IPS DF 6.9 (cell line): ENCODE measurements at regions not wholly inside any gene's neighbourhood (a gene's known extent, or its start where the extent isn't known, plus 50 kb on each side); places are given as distances from the start of the nearest gene placed in this dataset.
"Not testable (repeated sequence)": the region's sequence is repeated elsewhere in the genome, so short reads cannot be mapped to it uniquely, and the experiment has no call there.

Experiments used
- DNase-seq: peaks from one replicate; pipeline ENCODE4 v3.0.0-alpha.2; 2013; ENCODE audit warnings: low read depth, low spot score
- H3K27ac ChIP-seq: one replicate; pipeline ENCODE4 v1.5.1; 2013; ENCODE audit warnings: low read length, control low read depth
- H3K27me3 ChIP-seq: 2 replicates; pipeline ENCODE4 v1.6.1; 2013; ENCODE audit warnings: mild to moderate bottlenecking, low read length; ENCODE audit not compliant: control insufficient read depth, insufficient read depth
- H3K36me3 ChIP-seq: 2 replicates; pipeline ENCODE4 v1.6.1; 2013; ENCODE audit warnings: low read length; ENCODE audit not compliant: control insufficient read depth, insufficient read depth
- H3K4me1 ChIP-seq: 2 replicates; pipeline ENCODE4 v1.6.1; 2013; ENCODE audit warnings: low read length; ENCODE audit not compliant: control insufficient read depth, insufficient read depth
- H3K4me3 ChIP-seq: 2 replicates; pipeline ENCODE4 v1.5.1; 2013; ENCODE audit warnings: mild to moderate bottlenecking, low read length
- H3K9me3 ChIP-seq: 2 replicates; pipeline ENCODE4 v1.6.1; 2013; ENCODE audit warnings: low read length, inconsistent platforms; ENCODE audit not compliant: control insufficient read depth, insufficient read depth
- WGBS: extraction: QIAGEN DNeasy Blood & Tissue Kit; methylation state at CpG from one replicate; pipeline ENCODE4 v1.1.7; 2013; ENCODE audit warnings: mixed read lengths, missing lambda C conversion rate; ENCODE audit not compliant: insufficient read length, insufficient coverage; 5-methylcytosine and 5-hydroxymethylcytosine counted together

DNA sequence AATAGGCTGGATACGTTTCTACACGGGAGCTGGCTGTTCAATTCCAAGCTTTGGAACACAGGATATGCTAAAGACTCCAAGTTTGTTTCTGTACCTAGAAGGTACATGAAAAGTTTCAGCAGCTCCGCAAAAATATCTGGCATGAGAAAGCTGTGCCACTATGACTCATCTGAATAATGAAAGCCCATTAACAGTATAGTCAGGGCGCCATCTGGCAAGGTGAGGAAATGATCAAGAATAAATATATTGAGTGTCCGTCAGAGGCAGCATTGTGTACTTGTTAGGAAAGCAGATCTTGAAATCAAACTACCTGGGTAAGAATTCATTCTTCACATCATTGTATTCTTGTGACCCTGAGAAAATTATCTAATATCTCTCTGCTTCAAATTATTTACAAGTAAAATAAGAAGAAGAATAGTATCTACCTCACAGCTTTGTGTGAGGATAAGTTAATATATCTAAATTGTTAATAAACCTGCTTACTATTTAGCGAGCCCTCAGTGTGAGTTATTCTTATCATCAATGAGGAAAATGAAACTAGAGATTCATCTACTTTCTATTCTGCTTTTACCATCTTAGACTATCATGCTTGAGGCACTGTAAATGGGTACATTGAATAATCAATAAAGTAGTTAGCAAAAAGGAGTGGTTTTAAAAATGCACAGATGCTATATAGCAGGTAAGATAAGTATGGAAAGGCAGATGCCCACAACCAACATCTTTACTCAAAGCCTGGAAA is 53.5 kb downstream of the FSCB start:
- Histone ChIP-seq H3K4me1 (no peaks in the 10 kb centered on the region; the same call in 1 of the 2 replicates), H3K9me3 (no peaks in the 10 kb centered on the region), H3K27ac (no peak overlapping the region), H3K36me3 (no peaks in the 10 kb centered on the region), H3K4me3 (no peak overlapping the region), H3K27me3 (no peaks in the 10 kb centered on the region)
- WGBS = no CpG with 5 or more reads among the region's 6 CpGs
- DNase-seq = no peak

DNA sequence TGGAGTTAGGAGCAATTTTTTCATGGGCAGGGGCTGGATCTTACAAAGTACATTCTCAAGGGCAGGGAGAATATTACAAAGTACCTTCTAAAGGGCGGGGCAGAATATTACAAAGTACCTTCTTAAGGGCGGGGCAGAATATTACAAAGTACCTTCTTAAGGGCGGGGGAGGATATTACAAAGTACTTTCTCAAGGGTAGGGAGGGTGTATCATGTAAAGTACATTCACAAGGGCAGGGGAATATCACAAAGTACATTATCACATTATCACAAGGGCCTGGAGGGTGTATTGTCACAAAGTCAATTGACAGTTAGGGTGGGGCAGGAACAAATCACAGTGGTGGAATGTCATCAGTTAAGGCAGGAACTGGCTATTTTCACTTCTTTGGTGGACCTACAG is 56.9 kb downstream of the FSCB start:
- not testable (repeated sequence) for H3K4me1 ChIP-seq, H3K4me3 ChIP-seq
- WGBS = no CpG with 5 or more reads among the region's 3 CpGs

DNA sequence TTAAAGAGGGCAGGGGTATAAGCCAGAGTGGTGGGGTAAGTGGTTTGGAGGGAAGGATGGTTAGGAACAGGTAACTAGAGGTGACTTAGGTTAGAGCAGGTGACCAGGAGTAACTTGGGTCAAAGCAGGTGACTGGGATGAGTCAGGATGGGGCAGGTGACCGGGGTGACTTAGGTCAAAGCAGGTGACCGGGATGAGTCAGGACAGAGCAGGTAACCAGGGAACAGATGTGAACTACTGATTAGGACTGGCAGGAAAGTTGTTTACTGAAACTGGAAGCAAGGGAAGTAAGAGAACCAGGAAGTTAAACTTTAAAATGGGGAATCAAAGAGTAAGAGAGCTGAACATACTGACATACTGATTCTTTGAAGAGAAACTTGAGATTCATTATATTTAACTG is 57.4 kb downstream of the FSCB start:
- Histone ChIP-seq H3K9me3 (no peaks in the 10 kb centered on the region), H3K4me1 (no peaks in the 10 kb centered on the region), H3K27ac (no peak overlapping the region), H3K27me3 (no peaks in the 10 kb centered on the region), H3K36me3 (no peaks in the 10 kb centered on the region), H3K4me3 (no peak overlapping the region)
- no peak for DNase-seq
- WGBS = no CpG with 5 or more reads among the region's 2 CpGs

More for the DNA sequence above, 56.9 kb downstream of the FSCB start:
- H3K36me3 ChIP-seq, DNase-seq, H3K9me3 ChIP-seq, H3K27ac ChIP-seq, H3K27me3 ChIP-seq: not testable (repeated sequence)

DNA sequence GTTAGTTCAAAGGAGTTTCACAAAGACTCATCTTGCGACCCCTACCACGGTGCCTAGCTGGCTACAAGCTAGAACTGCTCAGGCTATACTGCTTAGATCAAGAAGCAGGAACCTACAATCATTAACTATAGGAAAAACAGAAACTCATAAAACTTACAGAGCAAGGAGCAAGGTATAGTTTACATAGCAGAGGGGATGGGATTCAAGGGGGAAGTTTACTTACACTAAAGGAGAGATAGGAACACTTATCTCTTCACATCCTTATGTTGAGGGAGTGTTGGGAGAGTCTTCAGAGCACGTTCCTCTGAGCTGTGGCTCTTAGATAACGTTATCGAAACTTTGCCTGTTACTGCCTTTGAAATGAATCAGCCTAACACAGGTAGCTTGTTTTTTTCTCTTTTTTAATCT is 58.1 kb downstream of the FSCB start:
- Histone ChIP-seq H3K27ac (no peak overlapping the region), H3K4me3 (no peak overlapping the region), H3K4me1 (no peaks in the 10 kb centered on the region), H3K36me3 (no peaks in the 10 kb centered on the region), H3K27me3 (no peaks in the 10 kb centered on the region), H3K9me3 (no peaks in the 10 kb centered on the region)
- WGBS = no CpG with 5 or more reads among the region's 5 CpGs
- no peak for DNase-seq

DNA sequence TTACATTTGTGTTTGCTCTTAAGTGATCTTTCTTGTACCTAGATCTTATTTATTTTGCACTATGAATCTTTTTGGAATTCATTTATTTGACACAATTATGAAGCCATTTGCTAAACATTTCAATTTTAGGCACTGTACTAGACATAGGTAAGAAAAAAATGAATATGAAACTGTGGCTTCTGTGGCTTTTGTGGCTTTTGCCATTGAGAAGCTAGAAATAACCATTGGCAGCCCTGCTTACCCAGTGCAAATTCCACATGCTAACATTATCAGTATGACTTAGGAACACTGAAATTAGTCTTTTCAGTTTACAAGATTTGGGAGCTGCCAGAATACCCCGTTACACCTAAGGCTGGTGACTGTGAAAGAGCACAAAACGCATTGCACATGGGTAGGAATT is 60.1 kb downstream of the FSCB start:
- H3K9me3 ChIP-seq = no peaks in the 10 kb centered on the region
- WGBS = no CpG with 5 or more reads among the region's 2 CpGs
- H3K4me3 ChIP-seq = no peak overlapping the region
- H3K27ac ChIP-seq = no peak overlapping the region
- no peak for DNase-seq
- no peaks in the 10 kb centered on the region for H3K27me3 ChIP-seq
- H3K4me1 ChIP-seq = no peaks in the 10 kb centered on the region
- H3K36me3 ChIP-seq = no peaks in the 10 kb centered on the region

DNA sequence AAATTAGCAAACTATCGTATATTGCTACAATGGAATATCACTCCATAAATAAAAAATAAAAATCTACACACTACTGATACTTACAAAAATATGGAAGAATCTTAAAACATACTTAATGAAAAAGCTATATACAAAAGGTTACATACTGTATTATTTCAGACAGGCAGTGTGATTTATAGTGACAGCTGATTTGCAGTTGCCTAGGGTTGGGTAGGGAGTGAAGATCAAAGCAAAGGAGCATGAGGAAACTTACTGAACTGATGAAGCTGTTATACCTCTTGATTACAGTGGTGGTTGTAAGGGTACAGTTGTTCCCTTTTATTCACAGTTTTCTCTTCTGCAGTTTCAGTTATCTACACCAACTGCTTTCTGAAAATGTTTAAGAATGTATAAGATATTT is 62.6 kb downstream of the FSCB start:
- DNase-seq = no peak
- Histone ChIP-seq H3K4me1 (no peaks in the 10 kb centered on the region), H3K9me3 (no peaks in the 10 kb centered on the region), H3K27me3 (no peaks in the 10 kb centered on the region), H3K36me3 (no peaks in the 10 kb centered on the region), H3K27ac (no peak overlapping the region), H3K4me3 (no peak overlapping the region)
- WGBS = 100% methylated on average over 1 of the region's 1 CpG

DNA sequence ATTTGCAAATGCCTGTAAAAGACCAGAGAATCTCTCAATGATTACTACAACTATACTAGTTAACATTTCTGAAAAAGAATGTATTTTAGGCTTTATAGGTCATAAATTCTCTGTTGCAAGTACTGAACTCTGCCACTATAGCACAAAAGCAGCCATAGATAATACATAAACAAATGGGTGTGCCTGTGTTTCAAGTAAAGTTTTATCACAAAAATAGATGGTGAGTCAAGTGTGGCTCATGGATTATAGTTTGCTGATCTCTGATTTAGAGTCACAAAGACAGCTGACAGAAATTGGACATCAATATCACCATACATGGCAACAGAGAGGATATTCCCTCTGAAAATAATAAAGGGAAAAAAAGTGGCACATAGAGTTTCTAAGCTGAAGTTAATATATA is 68.1 kb downstream of the FSCB start:
- Histone ChIP-seq H3K27ac (no peak overlapping the region), H3K27me3 (no peaks in the 10 kb centered on the region), H3K4me3 (no peak overlapping the region), H3K9me3 (no peaks in the 10 kb centered on the region), H3K4me1 (no peaks in the 10 kb centered on the region), H3K36me3 (no peaks in the 10 kb centered on the region)
- no peak for DNase-seq

DNA sequence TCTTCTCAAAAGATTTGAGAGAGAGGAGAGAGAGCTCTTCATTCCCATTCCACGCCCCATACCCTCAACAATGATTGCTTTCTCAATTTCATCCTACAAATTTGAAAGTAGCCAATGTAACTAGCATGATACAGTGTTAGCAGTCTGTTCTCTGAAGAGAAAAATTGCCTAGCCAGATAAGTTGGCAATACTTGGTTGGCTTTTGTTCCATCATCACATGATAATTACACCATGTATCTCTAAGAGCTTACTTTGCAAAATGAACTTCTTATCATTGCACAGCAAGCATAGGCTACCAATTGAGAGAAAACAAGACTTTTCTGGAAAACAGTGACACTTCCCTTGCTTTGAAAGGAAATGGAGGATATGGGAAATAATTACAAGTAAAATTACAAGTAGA is 68.9 kb downstream of the FSCB start:
- Histone ChIP-seq H3K4me3 (no peak overlapping the region), H3K27me3 (no peaks in the 10 kb centered on the region), H3K9me3 (no peaks in the 10 kb centered on the region), H3K36me3 (no peaks in the 10 kb centered on the region), H3K4me1 (no peaks in the 10 kb centered on the region), H3K27ac (no peak overlapping the region)
- no peak for DNase-seq
- no CpG with 5 or more reads among the region's 1 CpG for WGBS

DNA sequence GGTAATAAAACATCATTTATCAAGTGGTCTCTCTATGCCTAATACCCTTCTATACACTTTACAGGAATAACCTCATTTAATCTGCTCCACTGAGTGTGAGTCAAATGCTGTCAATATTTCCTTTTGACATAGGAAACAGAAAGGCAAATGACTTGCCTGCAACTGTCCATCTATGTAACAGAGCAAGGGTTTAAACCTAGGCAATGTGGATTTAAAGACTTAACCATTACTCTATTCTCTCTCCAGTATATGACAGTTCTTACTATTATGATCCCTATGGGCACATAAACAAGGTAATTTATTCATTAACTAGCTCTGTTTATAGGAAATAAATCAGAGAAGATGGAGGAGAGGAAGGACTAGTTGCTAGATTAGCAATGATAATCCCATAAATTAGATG is 70.6 kb downstream of the FSCB start:
- Histone ChIP-seq H3K4me3 (no peak overlapping the region), H3K36me3 (no peaks in the 10 kb centered on the region), H3K9me3 (no peaks in the 10 kb centered on the region), H3K27ac (no peak overlapping the region), H3K4me1 (no peaks in the 10 kb centered on the region), H3K27me3 (no peaks in the 10 kb centered on the region)
- no peak for DNase-seq

DNA sequence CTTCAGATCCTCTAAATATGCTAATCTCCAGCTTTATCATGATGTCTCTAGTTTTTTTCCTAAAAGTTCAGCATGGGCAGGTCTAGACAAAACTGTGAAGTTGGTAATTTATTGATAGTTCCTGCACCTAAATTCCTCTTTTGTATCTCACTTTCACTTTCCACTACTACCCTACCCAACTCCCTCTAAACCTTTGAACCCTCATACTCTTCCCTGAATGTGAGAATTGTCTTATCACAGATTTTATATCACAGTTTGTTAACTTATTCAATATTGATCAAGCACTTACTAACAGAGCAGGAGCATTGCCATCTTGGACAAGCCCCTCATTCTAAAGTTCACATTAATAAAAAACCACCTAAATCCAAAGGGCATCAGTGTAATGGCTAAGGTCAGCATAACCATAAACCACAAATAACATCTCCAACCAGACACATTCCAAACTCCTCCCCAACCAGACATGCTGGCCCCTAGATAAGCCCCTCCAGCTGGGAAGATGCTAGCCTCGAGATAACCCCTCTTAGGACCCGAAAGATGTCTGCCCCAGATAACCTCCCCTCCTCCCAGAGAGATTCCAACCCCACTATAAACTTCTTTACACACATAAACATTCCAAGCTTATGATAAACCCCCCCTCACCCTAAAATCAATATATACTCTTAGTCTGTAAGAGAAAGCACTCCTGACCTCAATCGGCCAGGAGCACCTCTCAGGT is 78.7 kb downstream of the FSCB start:
- Histone ChIP-seq H3K4me3 (no peak overlapping the region), H3K27me3 (no peaks in the 10 kb centered on the region), H3K4me1 (no peaks in the 10 kb centered on the region), H3K27ac (no peak overlapping the region), H3K36me3 (no peaks in the 10 kb centered on the region), H3K9me3 (no peaks in the 10 kb centered on the region)
- no CpG with 5 or more reads among the region's 3 CpGs for WGBS
- no peak for DNase-seq

DNA sequence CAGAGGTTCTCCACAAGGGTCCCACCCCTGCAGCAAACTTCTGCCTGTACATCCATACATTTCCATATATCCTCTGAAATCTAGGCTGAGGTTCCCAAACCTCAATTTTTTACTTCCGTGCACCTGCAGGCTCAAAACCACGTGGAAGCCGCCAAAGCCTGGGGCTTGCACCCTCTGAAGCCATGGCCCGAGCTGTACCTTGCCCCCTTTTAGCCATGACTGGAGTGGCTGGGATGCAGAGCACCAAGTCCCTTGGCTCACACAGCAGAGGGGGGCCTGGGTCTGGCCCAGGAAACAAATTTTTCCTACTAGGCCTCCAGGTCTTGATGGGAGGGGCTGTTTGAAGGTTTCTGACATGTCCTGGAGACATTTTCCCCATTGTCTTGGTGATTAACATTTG is 84.4 kb downstream of the FSCB start:
- H3K27me3 ChIP-seq = no peaks in the 10 kb centered on the region
- H3K27ac ChIP-seq = no peak overlapping the region
- no peak overlapping the region for H3K4me3 ChIP-seq
- no peaks in the 10 kb centered on the region for H3K36me3 ChIP-seq
- no peak for DNase-seq
- no CpG with 5 or more reads among the region's 4 CpGs for WGBS
- H3K4me1 ChIP-seq = no peaks in the 10 kb centered on the region
- H3K9me3 ChIP-seq = no peaks in the 10 kb centered on the region
